ENCODE measurements at regions not wholly inside any gene's neighbourhood (a gene's known extent, or its start where the extent isn't known, plus 50 kb on each side); places are given as distances from the start of the nearest gene placed in this dataset.
A peak's percentile ranks its signal among the peaks of the same experiment; 100 is the strongest.

DNA sequence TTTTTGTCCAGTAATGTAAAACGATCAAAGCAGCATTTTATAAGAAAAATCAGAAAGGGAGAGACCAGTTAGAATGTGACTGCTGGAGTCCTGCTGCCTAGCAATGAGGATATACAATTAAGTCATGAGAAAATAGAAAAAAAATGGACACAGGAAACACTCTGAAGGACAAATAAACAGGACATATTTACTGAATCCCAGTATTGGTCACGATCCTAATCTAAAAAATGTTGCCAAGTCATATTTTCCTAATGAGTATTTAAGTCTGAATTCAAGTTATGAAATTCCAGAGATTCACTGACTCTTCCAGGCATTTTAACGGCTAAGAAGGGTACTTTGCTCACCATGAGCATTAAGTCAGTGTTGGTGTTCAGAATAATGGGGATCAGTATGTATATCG is 154.3 kb upstream of the CCDC54 start:
- peak; percentile 70 for ATAC-seq
- no peak for TF ChIP-seq GLIS3 (CRISPR knock-in tag; IDR thresholded peaks at IDR 0.05)
- TF ChIP-seq, protein P1, sequence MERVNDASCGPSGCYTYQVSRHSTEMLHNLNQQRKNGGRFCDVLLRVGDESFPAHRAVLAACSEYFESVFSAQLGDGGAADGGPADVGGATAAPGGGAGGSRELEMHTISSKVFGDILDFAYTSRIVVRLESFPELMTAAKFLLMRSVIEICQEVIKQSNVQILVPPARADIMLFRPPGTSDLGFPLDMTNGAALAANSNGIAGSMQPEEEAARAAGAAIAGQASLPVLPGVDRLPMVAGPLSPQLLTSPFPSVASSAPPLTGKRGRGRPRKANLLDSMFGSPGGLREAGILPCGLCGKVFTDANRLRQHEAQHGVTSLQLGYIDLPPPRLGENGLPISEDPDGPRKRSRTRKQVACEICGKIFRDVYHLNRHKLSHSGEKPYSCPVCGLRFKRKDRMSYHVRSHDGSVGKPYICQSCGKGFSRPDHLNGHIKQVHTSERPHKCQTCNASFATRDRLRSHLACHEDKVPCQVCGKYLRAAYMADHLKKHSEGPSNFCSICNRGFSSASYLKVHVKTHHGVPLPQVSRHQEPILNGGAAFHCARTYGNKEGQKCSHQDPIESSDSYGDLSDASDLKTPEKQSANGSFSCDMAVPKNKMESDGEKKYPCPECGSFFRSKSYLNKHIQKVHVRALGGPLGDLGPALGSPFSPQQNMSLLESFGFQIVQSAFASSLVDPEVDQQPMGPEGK (CRISPR knock-in tag; IDR thresholded peaks at IDR 0.05; ENCODE audit: borderline replicate concordance): no peak
- peak; percentile 49; the same call in 1 of the 2 replicates for TF ChIP-seq ISL1 (CRISPR knock-in tag; IDR thresholded peaks at IDR 0.05)

DNA sequence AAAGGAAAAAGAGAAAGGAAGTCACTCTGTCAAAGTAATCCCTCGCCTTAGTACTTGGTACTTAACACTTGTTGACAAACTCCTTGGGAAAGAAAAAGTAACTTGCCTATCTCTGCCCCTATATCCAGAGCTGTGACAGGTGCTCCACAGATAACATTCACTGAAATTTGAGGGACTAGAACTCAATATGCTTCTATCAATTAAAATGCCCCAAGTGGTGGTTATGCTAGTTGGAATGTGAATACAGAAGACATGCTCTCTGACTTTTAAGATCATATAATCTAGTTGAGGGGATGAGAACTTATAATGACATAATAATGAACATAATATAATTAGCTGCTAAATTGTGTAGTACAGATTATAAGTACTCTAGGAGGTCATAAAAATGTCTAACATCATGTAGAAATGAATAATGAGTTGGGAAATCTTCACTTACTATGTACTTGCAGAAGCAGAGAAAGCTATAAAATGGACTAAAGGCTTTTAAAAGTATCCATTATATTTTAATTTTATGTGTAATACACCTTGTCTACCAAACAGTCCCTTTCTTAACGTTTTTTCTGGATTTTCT is 153.1 kb upstream of the CCDC54 start:
- ATAC-seq: no peak
- TF ChIP-seq TOX (CRISPR knock-in tag; IDR thresholded peaks at IDR 0.05; ENCODE audit: borderline replicate concordance) (no peak), ESRRG (CRISPR knock-in tag; IDR thresholded peaks at IDR 0.05) (no peak), ZFP3 (CRISPR knock-in tag; IDR thresholded peaks at IDR 0.05) (peak; percentile 48; the same call in 1 of the 2 replicates), CSDC2 (CRISPR knock-in tag; IDR thresholded peaks at IDR 0.05) (0 out of 2 replicates have a peak, but pooled peaks have one; percentile 58), ZNF8 (CRISPR knock-in tag; IDR thresholded peaks at IDR 0.05) (no peak), ZNF70 (CRISPR knock-in tag; IDR thresholded peaks at IDR 0.05) (no peak), ARNTL (CRISPR knock-in tag; IDR thresholded peaks at IDR 0.05; ENCODE audit: borderline replicate concordance, low read depth) (no peak), ISL1 (CRISPR knock-in tag; IDR thresholded peaks at IDR 0.05) (peak; percentile 93), OSR1 (CRISPR knock-in tag; IDR thresholded peaks at IDR 0.05) (no peak), PPARA (CRISPR knock-in tag; IDR thresholded peaks at IDR 0.05; ENCODE audit: borderline replicate concordance) (no peak), GLIS3 (CRISPR knock-in tag; IDR thresholded peaks at IDR 0.05) (no peak), ZNF565 (CRISPR knock-in tag; conservative IDR thresholded peaks at IDR 0.05; ENCODE audit: low read depth) (no peak), BACH2 (CRISPR knock-in tag; IDR thresholded peaks at IDR 0.05; ENCODE audit: borderline replicate concordance) (no peak), ZFP30 (CRISPR knock-in tag; IDR thresholded peaks at IDR 0.05) (no peak), RARB (CRISPR knock-in tag; IDR thresholded peaks at IDR 0.05) (no peak), SNAI2 (CRISPR knock-in tag; IDR thresholded peaks at IDR 0.05) (peak; percentile 74; the same call in 1 of the 2 replicates), TCF4 (CRISPR knock-in tag; IDR thresholded peaks at IDR 0.05; ENCODE audit: borderline replicate concordance) (no peak), ZC3H10 (CRISPR knock-in tag; IDR thresholded peaks at IDR 0.05) (no peak)
- TF ChIP-seq, protein P2, sequence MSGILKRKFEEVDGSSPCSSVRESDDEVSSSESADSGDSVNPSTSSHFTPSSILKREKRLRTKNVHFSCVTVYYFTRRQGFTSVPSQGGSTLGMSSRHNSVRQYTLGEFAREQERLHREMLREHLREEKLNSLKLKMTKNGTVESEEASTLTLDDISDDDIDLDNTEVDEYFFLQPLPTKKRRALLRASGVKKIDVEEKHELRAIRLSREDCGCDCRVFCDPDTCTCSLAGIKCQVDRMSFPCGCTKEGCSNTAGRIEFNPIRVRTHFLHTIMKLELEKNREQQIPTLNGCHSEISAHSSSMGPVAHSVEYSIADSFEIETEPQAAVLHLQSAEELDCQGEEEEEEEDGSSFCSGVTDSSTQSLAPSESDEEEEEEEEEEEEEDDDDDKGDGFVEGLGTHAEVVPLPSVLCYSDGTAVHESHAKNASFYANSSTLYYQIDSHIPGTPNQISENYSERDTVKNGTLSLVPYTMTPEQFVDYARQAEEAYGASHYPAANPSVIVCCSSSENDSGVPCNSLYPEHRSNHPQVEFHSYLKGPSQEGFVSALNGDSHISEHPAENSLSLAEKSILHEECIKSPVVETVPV (CRISPR knock-in tag; IDR thresholded peaks at IDR 0.05): no peak
- TF ChIP-seq, protein P3, sequence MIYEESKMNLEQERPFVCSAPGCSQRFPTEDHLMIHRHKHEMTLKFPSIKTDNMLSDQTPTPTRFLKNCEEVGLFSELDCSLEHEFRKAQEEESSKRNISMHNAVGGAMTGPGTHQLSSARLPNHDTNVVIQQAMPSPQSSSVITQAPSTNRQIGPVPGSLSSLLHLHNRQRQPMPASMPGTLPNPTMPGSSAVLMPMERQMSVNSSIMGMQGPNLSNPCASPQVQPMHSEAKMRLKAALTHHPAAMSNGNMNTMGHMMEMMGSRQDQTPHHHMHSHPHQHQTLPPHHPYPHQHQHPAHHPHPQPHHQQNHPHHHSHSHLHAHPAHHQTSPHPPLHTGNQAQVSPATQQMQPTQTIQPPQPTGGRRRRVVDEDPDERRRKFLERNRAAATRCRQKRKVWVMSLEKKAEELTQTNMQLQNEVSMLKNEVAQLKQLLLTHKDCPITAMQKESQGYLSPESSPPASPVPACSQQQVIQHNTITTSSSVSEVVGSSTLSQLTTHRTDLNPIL (CRISPR knock-in tag; IDR thresholded peaks at IDR 0.05; ENCODE audit: low read depth): peak; percentile 67
- TF ChIP-seq, protein P1 (CRISPR knock-in tag; IDR thresholded peaks at IDR 0.05; ENCODE audit: borderline replicate concordance): no peak
- TF ChIP-seq, protein P4, sequence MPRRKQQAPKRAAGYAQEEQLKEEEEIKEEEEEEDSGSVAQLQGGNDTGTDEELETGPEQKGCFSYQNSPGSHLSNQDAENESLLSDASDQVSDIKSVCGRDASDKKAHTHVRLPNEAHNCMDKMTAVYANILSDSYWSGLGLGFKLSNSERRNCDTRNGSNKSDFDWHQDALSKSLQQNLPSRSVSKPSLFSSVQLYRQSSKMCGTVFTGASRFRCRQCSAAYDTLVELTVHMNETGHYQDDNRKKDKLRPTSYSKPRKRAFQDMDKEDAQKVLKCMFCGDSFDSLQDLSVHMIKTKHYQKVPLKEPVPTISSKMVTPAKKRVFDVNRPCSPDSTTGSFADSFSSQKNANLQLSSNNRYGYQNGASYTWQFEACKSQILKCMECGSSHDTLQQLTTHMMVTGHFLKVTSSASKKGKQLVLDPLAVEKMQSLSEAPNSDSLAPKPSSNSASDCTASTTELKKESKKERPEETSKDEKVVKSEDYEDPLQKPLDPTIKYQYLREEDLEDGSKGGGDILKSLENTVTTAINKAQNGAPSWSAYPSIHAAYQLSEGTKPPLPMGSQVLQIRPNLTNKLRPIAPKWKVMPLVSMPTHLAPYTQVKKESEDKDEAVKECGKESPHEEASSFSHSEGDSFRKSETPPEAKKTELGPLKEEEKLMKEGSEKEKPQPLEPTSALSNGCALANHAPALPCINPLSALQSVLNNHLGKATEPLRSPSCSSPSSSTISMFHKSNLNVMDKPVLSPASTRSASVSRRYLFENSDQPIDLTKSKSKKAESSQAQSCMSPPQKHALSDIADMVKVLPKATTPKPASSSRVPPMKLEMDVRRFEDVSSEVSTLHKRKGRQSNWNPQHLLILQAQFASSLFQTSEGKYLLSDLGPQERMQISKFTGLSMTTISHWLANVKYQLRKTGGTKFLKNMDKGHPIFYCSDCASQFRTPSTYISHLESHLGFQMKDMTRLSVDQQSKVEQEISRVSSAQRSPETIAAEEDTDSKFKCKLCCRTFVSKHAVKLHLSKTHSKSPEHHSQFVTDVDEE (CRISPR knock-in tag; IDR thresholded peaks at IDR 0.05): no peak
- TF ChIP-seq, protein P5, sequence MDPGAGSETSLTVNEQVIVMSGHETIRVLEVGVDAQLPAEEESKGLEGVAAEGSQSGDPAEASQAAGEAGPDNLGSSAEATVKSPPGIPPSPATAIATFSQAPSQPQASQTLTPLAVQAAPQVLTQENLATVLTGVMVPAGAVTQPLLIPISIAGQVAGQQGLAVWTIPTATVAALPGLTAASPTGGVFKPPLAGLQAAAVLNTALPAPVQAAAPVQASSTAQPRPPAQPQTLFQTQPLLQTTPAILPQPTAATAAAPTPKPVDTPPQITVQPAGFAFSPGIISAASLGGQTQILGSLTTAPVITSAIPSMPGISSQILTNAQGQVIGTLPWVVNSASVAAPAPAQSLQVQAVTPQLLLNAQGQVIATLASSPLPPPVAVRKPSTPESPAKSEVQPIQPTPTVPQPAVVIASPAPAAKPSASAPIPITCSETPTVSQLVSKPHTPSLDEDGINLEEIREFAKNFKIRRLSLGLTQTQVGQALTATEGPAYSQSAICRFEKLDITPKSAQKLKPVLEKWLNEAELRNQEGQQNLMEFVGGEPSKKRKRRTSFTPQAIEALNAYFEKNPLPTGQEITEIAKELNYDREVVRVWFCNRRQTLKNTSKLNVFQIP (CRISPR knock-in tag; IDR thresholded peaks at IDR 0.05; ENCODE audit: borderline replicate concordance, low read depth): no peak

All from SK-N-SH treated with all-trans-retinoic acid at 6 μM for 48 hours (cell line).